ENCODE measurements at regions not wholly inside any gene's neighbourhood (a gene's known extent, or its start where the extent isn't known, plus 50 kb on each side); places are given as distances from the start of the nearest gene placed in this dataset.
"Not testable (repeated sequence)": the region's sequence is repeated elsewhere in the genome, so short reads cannot be mapped to it uniquely, and the experiment has no call there.

DNA sequence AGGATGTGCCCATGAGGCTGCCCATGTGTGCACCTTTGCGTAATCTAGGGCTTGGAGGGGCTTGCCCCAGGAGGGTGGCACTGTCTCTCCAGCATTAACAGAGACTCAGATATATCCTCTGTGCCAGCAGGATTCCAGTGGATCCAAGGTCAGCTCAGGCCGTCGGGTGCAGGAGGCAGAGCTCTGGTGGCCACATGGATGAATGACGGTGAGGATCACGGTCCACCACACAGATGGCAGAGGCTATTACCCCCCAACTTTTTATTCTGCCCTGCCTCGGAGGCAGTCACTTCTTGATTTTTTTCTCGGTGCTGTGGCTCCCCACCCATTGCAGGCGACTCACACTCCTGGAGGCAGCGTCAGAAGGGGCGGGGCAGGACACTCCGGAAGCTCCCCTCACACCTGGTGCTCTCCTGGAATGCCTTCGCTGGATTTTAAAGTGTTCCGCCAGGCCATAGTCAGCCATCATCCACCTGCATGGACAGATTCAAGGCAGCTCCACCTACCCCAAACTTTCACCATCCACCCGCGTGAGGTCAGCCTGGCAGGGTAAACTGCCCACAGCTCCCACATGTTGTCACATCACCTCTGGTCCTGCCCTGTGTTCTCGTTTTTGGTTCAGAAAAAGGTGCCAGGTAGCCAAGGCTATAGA is 602.9 kb upstream of the RAB6C start:
- DNase-seq (ENCODE audit: low read depth, low spot score): no peak

DNA sequence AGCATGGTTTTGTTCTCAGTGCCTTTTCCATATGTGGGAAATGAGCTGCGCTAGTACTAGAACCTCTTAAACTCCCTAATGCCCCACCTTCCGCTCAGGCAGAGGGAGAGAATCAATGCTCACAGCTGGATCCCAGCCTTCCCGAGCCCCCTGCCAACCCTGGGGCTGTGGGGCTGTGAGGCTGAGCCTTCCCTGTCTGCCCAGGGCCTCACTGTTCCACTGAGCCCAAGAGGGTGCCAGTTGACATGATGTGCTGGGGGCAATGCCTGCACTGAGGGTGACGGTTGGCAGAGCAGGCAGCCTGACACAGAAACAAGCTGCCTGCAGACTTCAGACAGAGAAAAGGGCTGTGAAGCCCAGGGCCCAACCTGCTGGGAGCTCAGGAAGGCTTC is 602.4 kb upstream of the RAB6C start:
- DNase-seq (ENCODE audit: low read depth, low spot score): no peak

DNA sequence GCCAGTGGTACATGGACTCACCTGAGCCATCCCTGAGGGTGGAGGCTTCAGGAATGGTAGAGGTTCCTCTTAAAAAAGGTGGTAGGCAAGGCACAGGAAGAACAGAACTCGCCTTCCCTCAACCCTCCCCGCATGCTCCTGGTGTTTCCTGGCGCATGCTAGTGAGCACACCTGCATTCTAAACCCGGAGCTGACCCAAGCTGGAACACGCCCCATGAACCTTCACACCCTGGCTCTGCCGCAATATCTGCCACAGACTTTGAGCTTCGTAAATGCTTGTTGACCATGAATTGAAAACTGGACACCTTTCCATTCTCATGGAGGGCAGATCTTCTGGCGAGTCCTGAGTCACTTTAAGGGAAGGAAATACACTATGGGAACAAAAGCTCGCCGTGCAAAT is 601.3 kb upstream of the RAB6C start:
- DNase-seq (ENCODE audit: low read depth, low spot score): no peak

DNA sequence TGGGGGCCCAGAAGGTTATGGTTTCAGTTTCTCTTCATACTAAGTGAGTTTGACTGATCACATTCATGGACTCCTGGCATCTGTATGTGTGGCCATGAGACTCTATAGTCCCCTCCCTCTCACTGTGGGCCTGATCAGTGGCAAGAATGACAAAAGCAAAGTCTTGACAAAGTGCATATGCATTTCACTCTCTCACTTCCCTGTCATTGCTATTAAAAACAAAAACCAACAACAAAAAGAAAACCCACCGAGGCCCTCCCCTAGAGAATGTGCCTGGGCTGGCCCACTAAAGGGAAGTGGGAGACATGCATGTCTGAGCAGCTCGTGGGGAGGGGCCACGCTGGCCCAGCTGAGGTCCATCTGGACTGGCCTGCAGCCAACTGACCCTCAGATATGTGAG is 600.1 kb upstream of the RAB6C start:
- DNase-seq (ENCODE audit: low read depth, low spot score): no peak

DNA sequence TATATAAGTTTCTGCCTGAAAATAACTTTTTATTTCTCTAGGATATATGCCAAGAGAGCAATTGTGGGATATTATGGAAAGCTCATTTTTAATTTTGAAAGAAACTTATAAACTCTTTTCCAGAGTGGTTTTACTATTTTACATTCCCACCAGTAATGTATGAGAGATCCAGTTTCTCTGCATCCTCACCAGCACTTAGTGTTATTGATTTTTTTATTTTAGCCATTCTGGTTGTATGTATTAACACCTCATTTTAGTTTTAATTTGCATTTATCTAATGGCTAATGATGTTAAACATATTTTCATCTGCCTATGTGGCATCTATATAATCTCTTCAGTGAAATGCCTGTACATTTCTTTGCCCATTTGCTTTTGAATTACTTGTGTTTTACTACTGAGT is 597.7 kb upstream of the RAB6C start:
- no peak for DNase-seq (ENCODE audit: low read depth, low spot score)

DNA sequence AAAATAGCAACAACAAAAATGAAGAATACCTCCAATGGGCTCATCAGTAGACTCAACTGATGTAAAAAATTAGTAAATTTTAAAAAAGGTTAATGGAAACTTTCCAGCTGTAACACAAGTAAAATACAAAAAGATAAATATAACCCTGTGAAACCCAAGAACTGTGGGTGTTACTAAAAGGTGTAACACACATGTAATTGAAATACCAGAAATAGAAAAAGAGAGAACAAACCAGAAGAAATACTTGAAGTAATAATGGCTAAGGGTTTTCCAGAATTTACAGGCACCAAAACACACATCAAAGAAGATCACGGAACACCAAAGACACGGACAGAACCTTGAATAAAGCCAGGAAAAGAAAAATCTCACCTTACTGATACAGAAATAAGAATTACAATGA is 590.6 kb upstream of the RAB6C start:
- DNase-seq (ENCODE audit: low read depth, low spot score): no peak

DNA sequence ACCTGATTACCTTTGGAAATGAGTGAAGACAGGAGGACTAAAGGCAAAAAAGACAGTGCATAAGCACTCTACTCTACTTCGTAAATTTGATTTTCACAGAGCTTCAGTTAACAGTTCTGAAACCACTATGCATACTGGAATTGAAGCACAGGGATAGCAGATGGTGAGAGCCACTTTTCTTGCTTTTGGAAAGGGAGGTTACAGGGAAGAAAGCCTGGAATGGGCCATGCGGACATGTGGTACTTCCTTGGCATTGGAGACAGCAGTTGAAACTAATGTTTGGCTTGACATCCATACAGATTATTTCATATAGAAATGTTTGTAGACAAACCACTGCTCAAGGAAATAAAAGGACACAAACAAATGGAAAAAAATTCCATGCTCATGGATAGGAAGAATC is 585.6 kb upstream of the RAB6C start:
- DNase-seq (ENCODE audit: low read depth, low spot score): no peak

- DNase-seq (ENCODE audit: low read depth, low spot score): no peak
Observed at GRCh38 chr2:129396980-129397599, 582.4 kb upstream of the RAB6C start.

GRCh38 chr2:129400826-129401225 is 578.6 kb upstream of the RAB6C start:
- DNase-seq (ENCODE audit: low read depth, low spot score): no peak

- no peak for DNase-seq (ENCODE audit: low read depth, low spot score)
Observed at GRCh38 chr2:129402076-129402475, 577.4 kb upstream of the RAB6C start.

DNA sequence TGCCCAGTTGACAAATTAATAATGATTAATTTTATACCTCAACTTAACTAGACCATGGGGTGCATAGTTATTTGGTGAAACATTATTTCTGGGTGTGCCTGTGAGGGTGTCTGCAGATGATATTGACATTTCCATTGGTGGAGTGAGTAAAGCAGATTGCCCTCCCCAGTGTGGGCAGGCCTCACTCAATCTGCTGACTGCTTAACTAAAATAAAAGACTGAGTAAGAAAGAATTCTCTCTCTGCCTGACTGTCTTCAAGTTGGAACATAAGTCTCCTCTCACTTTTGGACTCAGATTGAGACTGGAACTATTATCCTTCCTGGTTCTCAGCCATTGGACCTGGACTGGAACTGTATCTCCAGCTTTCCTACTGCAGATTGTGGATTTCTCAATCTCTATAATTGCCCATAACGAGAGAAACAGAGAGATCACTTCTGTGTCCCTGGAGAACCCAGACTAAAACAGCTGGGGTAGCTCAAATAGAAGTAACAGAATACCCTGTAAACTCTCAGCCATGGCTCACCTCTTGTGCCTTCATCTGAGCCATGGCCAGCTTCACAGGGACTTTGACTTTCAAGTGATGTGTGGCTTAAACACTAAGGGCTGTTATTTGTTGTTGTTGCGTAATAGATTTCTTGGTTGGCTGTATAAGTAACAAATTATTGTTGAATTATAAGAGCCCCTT is 575.3 kb upstream of the RAB6C start:
- DNase-seq (ENCODE audit: low read depth, low spot score): no peak

- DNase-seq (ENCODE audit: low read depth, low spot score): no peak
Observed at GRCh38 chr2:129408570-129408969, 570.9 kb upstream of the RAB6C start.

DNA sequence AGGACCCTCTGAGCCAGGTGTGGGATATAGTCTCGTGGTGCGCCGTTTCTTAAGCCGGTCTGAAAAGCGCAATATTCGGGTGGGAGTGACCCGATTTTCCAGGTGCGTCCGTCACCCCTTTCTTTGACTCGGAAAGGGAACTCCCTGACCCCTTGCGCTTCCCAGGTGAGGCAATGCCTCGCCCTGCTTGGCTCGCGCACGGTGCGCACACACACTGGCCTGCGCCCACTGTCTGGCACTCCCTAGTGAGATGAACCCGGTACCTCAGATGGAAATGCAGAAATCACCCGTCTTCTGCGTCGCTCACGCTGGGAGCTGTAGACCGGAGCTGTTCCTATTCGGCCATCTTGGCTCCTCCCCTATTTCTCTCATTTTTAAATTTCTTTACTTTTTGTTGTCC is 562.4 kb upstream of the RAB6C start:
- DNase-seq (ENCODE audit: low read depth, low spot score): not testable (repeated sequence)

- no peak for DNase-seq (ENCODE audit: low read depth, low spot score)
Observed at GRCh38 chr2:129422028-129422427, 557.4 kb upstream of the RAB6C start.

DNA sequence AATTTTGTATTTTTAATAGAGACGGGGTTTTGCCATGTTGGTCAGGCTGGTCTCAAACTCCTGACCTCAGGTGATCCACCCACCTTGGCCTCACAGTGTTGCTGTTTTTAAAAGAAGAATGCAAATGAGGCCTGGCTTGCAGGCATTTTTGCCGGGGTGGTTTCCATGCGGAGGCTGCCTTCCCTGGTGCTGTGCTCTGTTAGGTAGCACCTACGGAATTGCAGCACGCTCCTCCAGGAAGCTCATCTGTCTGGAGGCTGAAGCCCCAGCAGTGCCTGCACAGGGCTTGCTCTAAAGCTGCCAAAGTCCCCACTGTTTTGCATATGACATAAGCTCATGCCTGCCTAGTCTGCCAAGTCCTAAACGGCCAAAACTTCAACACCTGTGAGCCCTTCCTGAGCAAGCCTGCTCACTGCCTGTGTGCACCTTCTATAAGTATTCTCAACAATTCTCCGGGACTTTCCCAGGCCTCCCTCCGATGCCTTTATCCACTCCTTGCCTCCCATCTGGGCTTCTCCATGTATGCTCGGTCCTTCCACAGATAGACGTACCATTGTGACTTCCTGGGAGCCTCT is 551.3 kb upstream of the RAB6C start:
- no peak for DNase-seq (ENCODE audit: low read depth, low spot score)

DNA sequence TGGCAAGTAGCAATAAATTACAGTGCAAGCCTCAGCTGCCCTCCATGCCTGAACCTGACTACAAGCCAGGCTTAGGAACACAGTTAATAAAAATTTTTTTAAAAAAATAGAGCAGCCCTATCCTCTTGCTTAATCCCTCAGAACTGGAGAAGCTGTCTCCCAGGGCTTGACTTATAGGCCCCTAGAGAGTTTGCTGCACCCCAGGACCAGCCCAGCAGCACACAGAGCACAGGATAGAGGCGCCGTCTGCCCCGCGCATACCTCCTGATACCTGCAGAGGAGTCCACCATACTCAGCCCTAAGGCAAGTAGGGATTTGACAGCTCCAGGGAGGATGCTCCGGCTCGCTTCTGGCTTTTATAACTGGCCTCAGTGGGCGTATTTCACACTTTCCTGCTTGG is 548.6 kb upstream of the RAB6C start:
- DNase-seq (ENCODE audit: low read depth, low spot score): no peak

DNA sequence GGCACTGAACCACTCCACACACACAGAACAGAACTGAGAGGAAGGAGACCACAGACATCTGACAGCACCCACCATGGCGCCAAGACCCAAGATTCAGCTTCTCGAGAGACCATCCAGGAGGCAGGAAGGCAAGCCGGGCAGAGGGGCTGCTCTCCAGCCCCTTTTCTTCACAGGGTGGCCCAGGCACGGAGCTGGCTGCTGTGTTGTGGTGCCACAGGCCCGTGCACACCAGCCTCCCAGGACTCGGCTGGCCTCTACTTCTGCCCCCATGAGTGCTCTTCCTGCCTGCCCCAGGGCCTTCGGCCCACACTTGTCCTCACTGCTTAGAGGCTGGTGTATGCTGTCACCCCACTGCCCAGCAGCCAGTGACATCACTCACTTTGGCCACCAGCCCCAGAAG is 547.6 kb upstream of the RAB6C start:
- no peak for DNase-seq (ENCODE audit: low read depth, low spot score)

GRCh38 chr2:129436809-129437208 is 542.7 kb upstream of the RAB6C start:
- DNase-seq (ENCODE audit: low read depth, low spot score): no peak

- DNase-seq (ENCODE audit: low read depth, low spot score): no peak
Observed at GRCh38 chr2:129437725-129438124, 541.7 kb upstream of the RAB6C start.

- no peak for DNase-seq (ENCODE audit: low read depth, low spot score)
Observed at GRCh38 chr2:129438501-129439057, 540.9 kb upstream of the RAB6C start.

GRCh38 chr2:129439406-129440302 is 539.8 kb upstream of the RAB6C start:
- DNase-seq (ENCODE audit: low read depth, low spot score): no peak
